HepG2 (cell line): ENCODE measurements at regions not wholly inside any gene's neighbourhood (a gene's known extent, or its start where the extent isn't known, plus 50 kb on each side); places are given as distances from the start of the nearest gene placed in this dataset.

ENCODE experiments used
- ATAC-seq: fragments of 200-7000 bp; cut with Tn5 transposase; 3 replicates; pipeline ENCODE4 v1.9.1; 2020; ENCODE audit warnings: mild to moderate bottlenecking, moderate library complexity
- BruUV-seq: library from RNA; stranded (reverse); fragments of 400-500 nt; replicated peaks from 2 replicates; lab custom pipeline; 2021; lab: Mats Ljungman, UMichigan
- CTCF ChIA-PET: fragments of 300-600 bp; formaldehyde crosslinking; extraction: SDS; loops from one replicate; lab custom pipeline; 2021; ENCODE audit warnings: low total read pairs, inconsistent platforms, low intra/inter-chr PET ratio; lab: Yijun Ruan, JAX
- POLR2A ChIA-PET: fragments of 350-600 bp; sonication (Branson Sonifier 250); formaldehyde crosslinking; loops from one replicate; lab custom pipeline; 2020; ENCODE audit warnings: antibody characterized with exemption, inconsistent platforms; lab: Yijun Ruan, JAX
- DNase-seq: peaks from one replicate; pipeline ENCODE4 v3.0.0-alpha.2; 2015; ENCODE audit warnings: low spot score
- FAIRE-seq: peaks from 3 replicates; lab custom pipeline; 2011; peaks lifted over from hg19 to GRCh38; lab: Jason Lieb, UNC
- H2AFZ ChIP-seq: one replicate; pipeline ENCODE4 v1.6.1; 2011; ENCODE audit warnings: low read length, inconsistent platforms
- H3K27ac ChIP-seq: fragments of 300-600 bp; 3 replicates; pipeline ENCODE4 v1.8.0; 2011; ENCODE audit warnings: mixed run types, mild to moderate bottlenecking, mixed read lengths, low read length, inconsistent platforms; ENCODE audit not compliant: insufficient read depth; ENCODE audit errors: extremely low read length
- H3K27me3 ChIP-seq, 2 experiments: fragments of 200-600 bp in 1 of 2; 2 replicates in 1 of 2; 3 replicates in 1 of 2; pipeline versions ENCODE4 v1.6.0 to v1.8.0; 2011; ENCODE audit warnings: low read length in 2 of 2, mild to moderate bottlenecking in 2 of 2, moderate library complexity in 2 of 2, inconsistent platforms in 1 of 2; ENCODE audit not compliant: insufficient read depth in 2 of 2, control insufficient read depth in 1 of 2
- H3K36me3 ChIP-seq, 2 experiments: fragments of 200-600 bp in 1 of 2; replicated peaks in 1 of 2; 2 replicates in 1 of 2; 3 replicates in 1 of 2; pipeline versions ENCODE4 v1.5.1 to v1.8.0; 2011; ENCODE audit warnings: low read length in 2 of 2, inconsistent platforms in 1 of 2; ENCODE audit not compliant: insufficient read depth in 2 of 2, control insufficient read depth in 1 of 2
- H3K4me1 ChIP-seq: 2 replicates; pipeline ENCODE4 v1.5.1; 2012; ENCODE audit warnings: low read length, inconsistent platforms; ENCODE audit not compliant: insufficient read depth
- H3K4me2 ChIP-seq: 2 replicates; pipeline ENCODE4 v1.6.0; 2011; ENCODE audit warnings: low read depth, low read length, inconsistent platforms
- H3K4me3 ChIP-seq, 3 experiments: fragments of 200-600 bp in 1 of 3; sonication (generic), shearing (Covaris generic) in 1 of 3; replicated peaks in 1 of 3; 2 replicates each; pipeline ENCODE4 v1.5.1; 2011 to 2016; ENCODE audit warnings: low read length in 3 of 3, inconsistent platforms in 2 of 3, low read depth in 2 of 3, mild to moderate bottlenecking in 2 of 3, control low read depth in 1 of 3, mixed read lengths in 1 of 3; ENCODE audit not compliant: insufficient read depth in 1 of 3
- H3K79me2 ChIP-seq: one replicate; pipeline ENCODE4 v1.6.1; 2011; ENCODE audit warnings: low read length, inconsistent platforms; ENCODE audit not compliant: insufficient read depth
- H3K9ac ChIP-seq: 2 replicates; pipeline ENCODE4 v1.6.0; 2011; ENCODE audit warnings: mild to moderate bottlenecking, low read depth, low read length, inconsistent platforms; ENCODE audit not compliant: insufficient read depth
- H3K9me3 ChIP-seq: 2 replicates; pipeline ENCODE4 v1.5.1; 2012; ENCODE audit warnings: mild to moderate bottlenecking, low read length
- H4K20me1 ChIP-seq: 2 replicates; pipeline ENCODE4 v1.6.0; 2011; ENCODE audit warnings: inconsistent platforms, mild to moderate bottlenecking, low read length, moderate library complexity; ENCODE audit not compliant: insufficient read depth
- LRRFIP1 ChIP-seq: sonication (generic); formaldehyde crosslinking; conservative IDR thresholded peaks from 2 replicates; pipeline ENCODE4 v1.4.0; 2020; ENCODE audit warnings: missing genetic modification reagents
- THAP9 ChIP-seq: sonication (generic); formaldehyde crosslinking; IDR thresholded peaks from 2 replicates; pipeline ENCODE4; 2020; ENCODE audit warnings: missing genetic modification reagents, mild to moderate bottlenecking, borderline replicate concordance
- ZNF441 ChIP-seq: sonication (generic); formaldehyde crosslinking; IDR thresholded peaks from 2 replicates; pipeline ENCODE4 v1.7.0; 2021; ENCODE audit warnings: missing genetic modification reagents, borderline replicate concordance
- WGBS: methylation state at CpG from one replicate; pipeline ENCODE4 v1.1.6; 2017; ENCODE audit warnings: low lambda C conversion rate; 5-methylcytosine and 5-hydroxymethylcytosine counted together
- in situ Hi-C: cut with HindIII; loops from 2 replicates; pipeline ENCODE4 v1.10.0; 2017; ENCODE audit warnings: low pct_unique_long_range_greater_than_20kb; ENCODE audit not compliant: extremely low pct_ligation_motif_present
- intact Hi-C: fragments of 100-400 bp; cut with micrococcal nuclease; formaldehyde crosslinking; loops from one replicate; pipeline ENCODE4 v1.10.0; 2022; ENCODE audit not compliant: unreplicated experiment

- Histone ChIP-seq H3K4me3 (no peak overlapping the region), H3K27ac (no peak overlapping the region)
- in situ Hi-C loops = no loop called here
- no peak for TF ChIP-seq THAP9
- TF ChIP-seq ZNF441 (CRISPR knock-in tag) = no peak
- TF ChIP-seq LRRFIP1 (CRISPR knock-in tag) = no peak
- TF ChIP-seq, all 625 proteins: peak for 0
- BruUV-seq = no TSS peak
- Histone ChIP-seq H3K4me1 (peaks cover 22% of the 10 kb centered on the region), H3K36me3 (no peaks in the 10 kb centered on the region), H3K79me2 (no peaks in the 10 kb centered on the region), H4K20me1 (no peaks in the 10 kb centered on the region), H2AFZ (no peak overlapping the region), H3K27me3 (peaks cover 0 to 36% of the 10 kb centered on the region in 2 experiments; a peak in 4 of 5 replicates), H3K9ac (no peak overlapping the region), H3K9me3 (no peaks in the 10 kb centered on the region), H3K4me2 (no peak overlapping the region)
- DNase-seq = no peak
- WGBS = 81% methylated on average over 5 of the region's 5 CpGs
- CTCF ChIA-PET = no interaction called here
- POLR2A ChIA-PET = no interaction called here
- intact Hi-C loops = no loop called here
- FAIRE-seq = no peak
- no peak for ATAC-seq
These were observed 98.4 kb upstream of the TARDBP start for GRCh38 chr1:10914056-10914455.
